BE2C (cell line): ENCODE measurements at regions not wholly inside any gene's neighbourhood (a gene's known extent, or its start where the extent isn't known, plus 50 kb on each side); places are given as distances from the start of the nearest gene placed in this dataset.

Experiments
- DNase-seq: peaks from one replicate; pipeline ENCODE4 v3.0.0-alpha.2; 2020
- H3K27me3 ChIP-seq: fragments of 250-450 bp; sonication (Bioruptor Pico); 2 replicates; pipeline ENCODE4 v1.5.1; 2020; ENCODE audit warnings: mild to moderate bottlenecking
- H3K36me3 ChIP-seq: fragments of 250-450 bp; sonication (Bioruptor Pico); 2 replicates; pipeline ENCODE4 v1.5.1; 2020; ENCODE audit warnings: mild to moderate bottlenecking
- H3K4me1 ChIP-seq: fragments of 250-450 bp; sonication (Bioruptor Pico); 2 replicates; pipeline ENCODE4 v1.5.1; 2020
- H3K4me3 ChIP-seq: 2 replicates; pipeline ENCODE4 v1.5.1; 2011; ENCODE audit warnings: low read depth, low read length
- H3K9me3 ChIP-seq: fragments of 250-450 bp; sonication (Bioruptor Pico); 2 replicates; pipeline ENCODE4 v1.5.1; 2020
- TF ChIP-seq, protein P1 (sequence below): IDR thresholded peaks from 2 replicates; pipeline ENCODE4 v1.5.1; 2012; ENCODE audit warnings: mild to moderate bottlenecking, low read depth, low read length

DNA sequence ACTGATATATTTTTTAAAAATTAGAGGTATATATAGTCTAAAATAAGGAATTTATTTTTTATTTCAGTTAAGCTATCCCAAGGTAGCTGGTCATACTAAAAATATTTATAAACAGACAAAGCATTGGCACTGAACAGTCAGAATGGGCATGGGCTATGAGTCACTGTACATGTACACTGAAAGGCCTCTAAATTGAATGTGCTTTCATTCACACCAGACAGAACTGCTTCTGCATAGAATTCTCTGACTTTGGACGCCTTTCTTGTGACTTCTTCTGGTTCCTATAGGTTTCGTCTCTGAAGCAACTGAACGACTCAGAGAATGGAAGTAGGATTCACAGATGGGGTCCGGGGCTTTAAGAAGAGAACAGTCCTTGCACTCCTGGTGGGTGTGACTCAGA, 394.8 kb upstream of the MEF2C start:
- no peak for DNase-seq
- TF ChIP-seq, protein P1, sequence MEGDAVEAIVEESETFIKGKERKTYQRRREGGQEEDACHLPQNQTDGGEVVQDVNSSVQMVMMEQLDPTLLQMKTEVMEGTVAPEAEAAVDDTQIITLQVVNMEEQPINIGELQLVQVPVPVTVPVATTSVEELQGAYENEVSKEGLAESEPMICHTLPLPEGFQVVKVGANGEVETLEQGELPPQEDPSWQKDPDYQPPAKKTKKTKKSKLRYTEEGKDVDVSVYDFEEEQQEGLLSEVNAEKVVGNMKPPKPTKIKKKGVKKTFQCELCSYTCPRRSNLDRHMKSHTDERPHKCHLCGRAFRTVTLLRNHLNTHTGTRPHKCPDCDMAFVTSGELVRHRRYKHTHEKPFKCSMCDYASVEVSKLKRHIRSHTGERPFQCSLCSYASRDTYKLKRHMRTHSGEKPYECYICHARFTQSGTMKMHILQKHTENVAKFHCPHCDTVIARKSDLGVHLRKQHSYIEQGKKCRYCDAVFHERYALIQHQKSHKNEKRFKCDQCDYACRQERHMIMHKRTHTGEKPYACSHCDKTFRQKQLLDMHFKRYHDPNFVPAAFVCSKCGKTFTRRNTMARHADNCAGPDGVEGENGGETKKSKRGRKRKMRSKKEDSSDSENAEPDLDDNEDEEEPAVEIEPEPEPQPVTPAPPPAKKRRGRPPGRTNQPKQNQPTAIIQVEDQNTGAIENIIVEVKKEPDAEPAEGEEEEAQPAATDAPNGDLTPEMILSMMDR, result no peak
- H3K4me3 ChIP-seq, result no peak overlapping the region
- no peaks in the 10 kb centered on the region for H3K9me3 ChIP-seq
- no peaks in the 10 kb centered on the region for H3K27me3 ChIP-seq
- no peaks in the 10 kb centered on the region for H3K4me1 ChIP-seq
- H3K36me3 ChIP-seq, result no peaks in the 10 kb centered on the region

DNA sequence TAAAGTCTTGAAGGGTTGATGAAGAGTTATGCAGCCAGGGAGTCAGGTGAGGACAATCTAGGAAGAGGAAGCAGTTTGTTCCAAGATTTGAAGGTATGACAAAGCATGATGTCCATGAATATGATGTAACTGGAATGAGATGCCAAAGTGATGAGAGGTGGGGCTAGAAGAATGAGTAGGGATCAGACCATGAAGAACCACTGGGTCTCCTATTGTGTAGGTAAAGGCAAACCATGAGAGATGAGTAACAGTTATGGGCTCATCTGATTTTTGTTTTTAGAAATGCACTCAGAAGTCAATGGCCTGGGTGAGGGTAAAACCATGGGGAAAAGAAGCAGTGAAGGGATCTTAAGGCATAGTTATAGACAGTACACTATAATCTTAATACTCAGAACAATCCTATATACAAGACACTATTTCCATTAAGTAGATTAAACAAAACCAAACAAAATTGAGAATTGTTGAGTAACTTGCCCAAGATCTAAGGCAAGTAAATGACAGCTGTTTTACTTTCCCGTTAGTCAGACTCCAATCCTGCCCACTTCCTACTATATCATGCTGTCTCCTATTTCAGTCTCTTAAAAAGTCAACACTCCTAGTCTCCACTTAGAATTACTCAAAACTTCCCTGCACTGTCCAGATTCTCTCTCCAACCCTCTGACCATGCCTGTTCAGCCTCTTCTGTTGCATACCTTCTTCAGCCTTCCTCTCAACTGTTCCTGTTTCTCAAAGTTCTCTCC, 393.8 kb upstream of the MEF2C start:
- TF ChIP-seq, protein P1, result no peak

DNA sequence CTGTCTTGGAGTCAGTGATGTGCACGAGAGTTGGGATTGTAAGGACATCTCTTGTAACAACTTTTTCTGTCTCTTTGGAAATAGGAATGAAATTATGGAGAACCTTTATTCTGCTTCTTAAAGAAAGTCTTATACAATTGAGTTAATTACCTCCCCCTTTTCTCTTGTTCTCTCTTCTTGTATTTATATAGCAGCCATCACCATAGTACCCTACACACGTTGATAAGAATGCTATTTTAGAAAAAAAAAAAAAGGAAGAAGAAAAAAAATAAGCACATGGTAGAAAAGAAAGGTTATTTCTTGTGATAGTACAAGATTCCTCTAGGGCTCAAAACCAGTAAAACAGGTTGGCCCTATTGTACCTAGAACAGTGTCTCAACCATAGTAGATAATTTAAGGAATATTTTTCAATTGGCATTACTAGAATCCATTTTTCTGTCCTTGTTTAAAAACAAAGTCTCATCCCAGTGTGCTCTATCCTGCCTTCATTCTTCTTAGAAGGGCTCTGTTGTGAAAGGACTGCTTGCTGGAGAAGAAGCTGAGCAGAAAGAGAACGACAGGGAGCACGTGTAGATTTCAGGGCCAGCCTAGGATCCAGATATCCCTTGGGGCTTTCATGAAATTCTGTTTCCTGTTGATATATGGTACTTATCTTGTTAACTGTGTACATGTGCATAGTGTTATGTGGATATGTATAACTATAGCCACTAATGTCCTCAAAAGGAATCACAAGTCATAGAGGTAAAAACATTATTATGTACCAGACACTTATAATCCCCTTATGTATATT, 392.3 kb upstream of the MEF2C start:
- no peak for DNase-seq
- no peaks in the 10 kb centered on the region for H3K36me3 ChIP-seq
- no peaks in the 10 kb centered on the region for H3K4me1 ChIP-seq
- no peaks in the 10 kb centered on the region for H3K27me3 ChIP-seq
- no peaks in the 10 kb centered on the region for H3K9me3 ChIP-seq
- H3K4me3 ChIP-seq, result no peak overlapping the region
- TF ChIP-seq, protein P1, result no peak

More for the DNA sequence above, 393.8 kb upstream of the MEF2C start:
- no peaks in the 10 kb centered on the region for H3K36me3 ChIP-seq
- no peaks in the 10 kb centered on the region for H3K9me3 ChIP-seq
- H3K27me3 ChIP-seq, result no peaks in the 10 kb centered on the region
- no peak overlapping the region for H3K4me3 ChIP-seq
- no peaks in the 10 kb centered on the region for H3K4me1 ChIP-seq
- no peak for DNase-seq

DNA sequence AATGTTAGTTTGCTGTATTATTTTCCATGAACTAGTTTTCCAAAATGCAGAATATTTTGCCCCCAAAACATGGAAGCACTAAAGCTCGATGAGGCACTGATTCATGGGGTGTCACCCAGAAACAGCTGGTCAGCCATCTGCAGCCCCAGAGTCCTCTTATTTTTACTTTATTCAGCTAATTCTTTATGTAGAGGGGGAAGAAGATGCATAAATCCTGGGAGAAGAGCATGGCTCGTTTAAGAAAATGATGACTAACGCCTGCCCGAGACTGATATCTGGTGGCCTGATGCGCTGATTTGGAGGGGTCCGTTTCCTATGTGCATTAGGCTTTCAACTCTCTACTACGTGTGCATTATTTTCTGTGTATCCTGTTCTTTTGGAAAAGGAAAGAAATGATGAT, 390.3 kb upstream of the MEF2C start:
- no peaks in the 10 kb centered on the region for H3K9me3 ChIP-seq
- H3K4me1 ChIP-seq, result no peaks in the 10 kb centered on the region
- no peak for DNase-seq
- no peaks in the 10 kb centered on the region for H3K27me3 ChIP-seq
- no peaks in the 10 kb centered on the region for H3K36me3 ChIP-seq
- H3K4me3 ChIP-seq, result no peak overlapping the region
- TF ChIP-seq, protein P1, result no peak

DNA sequence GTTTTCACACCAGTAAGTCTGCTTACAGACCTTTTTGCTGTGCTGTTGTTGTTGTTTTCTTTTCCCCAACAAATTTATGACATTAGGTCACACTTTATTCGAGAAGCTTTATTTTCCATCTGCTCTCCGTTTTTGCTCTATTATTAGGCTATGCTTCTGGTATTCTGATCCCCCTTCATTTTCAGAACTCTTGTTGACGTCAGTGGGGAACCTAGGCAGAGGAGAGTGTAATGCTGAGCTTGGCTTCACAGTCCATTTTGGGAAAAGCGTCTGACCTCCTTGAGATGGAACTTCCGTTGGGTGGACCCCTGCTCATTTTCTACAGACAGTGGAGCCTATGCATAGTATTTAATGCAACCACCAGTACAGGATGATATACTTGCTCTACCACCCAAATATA, 387.9 kb upstream of the MEF2C start:
- no peak for DNase-seq
- Histone ChIP-seq H3K36me3 (no peaks in the 10 kb centered on the region), H3K9me3 (no peaks in the 10 kb centered on the region), H3K4me3 (no peak overlapping the region), H3K27me3 (no peaks in the 10 kb centered on the region), H3K4me1 (no peaks in the 10 kb centered on the region)
- TF ChIP-seq, protein P1, result no peak

DNA sequence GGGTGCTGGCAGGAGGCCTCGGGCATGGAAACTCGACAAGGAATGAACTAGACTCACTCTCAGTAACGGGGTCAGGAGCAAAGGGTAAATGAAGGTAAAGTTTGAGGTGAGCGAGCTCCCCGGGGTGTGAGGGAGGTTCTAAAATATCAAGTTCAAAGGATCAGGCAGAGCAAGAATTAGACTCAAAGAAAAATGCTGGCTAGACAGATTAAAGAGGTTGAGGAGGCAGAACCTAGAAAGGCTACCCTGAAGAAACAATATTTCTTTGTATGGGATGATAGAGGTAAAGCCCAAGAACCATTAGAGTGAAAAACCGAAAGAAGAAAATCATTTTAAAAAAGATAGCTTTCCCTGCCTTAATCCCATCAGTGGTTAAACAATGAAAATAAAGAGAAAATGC, 386.7 kb upstream of the MEF2C start:
- TF ChIP-seq, protein P1, result no peak
- Histone ChIP-seq H3K4me3 (no peak overlapping the region), H3K4me1 (no peaks in the 10 kb centered on the region), H3K36me3 (no peaks in the 10 kb centered on the region), H3K9me3 (no peaks in the 10 kb centered on the region), H3K27me3 (no peaks in the 10 kb centered on the region)
- no peak for DNase-seq
